IMR-90 (cell line): ENCODE measurements at regions not wholly inside any gene's neighbourhood (a gene's known extent, or its start where the extent isn't known, plus 50 kb on each side); places are given as distances from the start of the nearest gene placed in this dataset.
A peak's percentile ranks its signal among the peaks of the same experiment; 100 is the strongest.

Source experiments
- ATAC-seq: fragments of 200-7000 bp; cut with Tn5 transposase; 2 replicates; pipeline ENCODE4 v1.9.1; 2020; ENCODE audit warnings: low read depth, mild to moderate bottlenecking, moderate library complexity
- BruUV-seq: library from RNA; stranded (reverse); fragments of 400-500 nt; replicated peaks from 2 replicates; lab custom pipeline; 2021; lab: Mats Ljungman, UMichigan
- CTCF ChIA-PET: fragments of 300-600 bp; formaldehyde crosslinking; extraction: SDS; loops from one replicate; lab custom pipeline; 2021; ENCODE audit warnings: antibody characterized with exemption; lab: Yijun Ruan, JAX
- POLR2A ChIA-PET: fragments of 300-600 bp; sonication (Branson Sonifier 250); formaldehyde crosslinking; loops from one replicate; lab custom pipeline; 2022; ENCODE audit warnings: antibody characterized with exemption; ENCODE audit not compliant: unreplicated experiment; lab: Charles Lee
- DNase-seq: peaks from one replicate; pipeline ENCODE4 v3.0.0; 2013
- H2AFZ ChIP-seq: replicated peaks from 2 replicates; pipeline ENCODE3; 2013; ENCODE audit warnings: low read length, mild to moderate bottlenecking; ENCODE audit not compliant: poor library complexity
- H2AK5ac ChIP-seq: 2 replicates; pipeline ENCODE4 v1.6.1; 2013; ENCODE audit warnings: low read depth, low read length, inconsistent platforms
- H2AK9ac ChIP-seq: replicated peaks from 2 replicates; pipeline ENCODE3; 2013; ENCODE audit warnings: mild to moderate bottlenecking, low read depth, low read length, moderate library complexity; ENCODE audit not compliant: poor library complexity
- H2BK120ac ChIP-seq: 2 replicates; pipeline ENCODE4 v1.6.1; 2013; ENCODE audit warnings: low read depth, low read length, inconsistent platforms
- H2BK15ac ChIP-seq: 3 replicates; pipeline ENCODE4 v1.6.1; 2013; ENCODE audit warnings: low read depth, low read length, inconsistent platforms
- H2BK20ac ChIP-seq: 2 replicates; pipeline ENCODE4 v1.6.1; 2013; ENCODE audit warnings: low read depth, mild to moderate bottlenecking, inconsistent platforms, low read length, moderate library complexity
- H2BK5ac ChIP-seq: 2 replicates; pipeline ENCODE4 v1.6.1; 2013; ENCODE audit warnings: mild to moderate bottlenecking, low read depth, low read length, inconsistent platforms; ENCODE audit not compliant: poor library complexity, severe bottlenecking
- H3K14ac ChIP-seq: replicated peaks from 2 replicates; pipeline ENCODE4 v1.6.1; 2013; ENCODE audit warnings: low read depth, low read length, inconsistent platforms
- H3K18ac ChIP-seq: 2 replicates; pipeline ENCODE4 v1.6.1; 2013; ENCODE audit warnings: low read depth, low read length, control low read depth
- H3K23ac ChIP-seq: 2 replicates; pipeline ENCODE4 v1.6.1; 2013; ENCODE audit warnings: low read depth, low read length, inconsistent platforms
- H3K27ac ChIP-seq: 2 replicates; pipeline ENCODE4 v1.5.1; 2013; ENCODE audit warnings: mild to moderate bottlenecking, control low read depth, low read length; ENCODE audit not compliant: insufficient read depth
- H3K27me3 ChIP-seq: 2 replicates; pipeline ENCODE4 v1.6.1; 2013; ENCODE audit warnings: low read length; ENCODE audit not compliant: control insufficient read depth, insufficient read depth
- H3K36me3 ChIP-seq: 2 replicates; pipeline ENCODE4 v1.6.1; 2013; ENCODE audit warnings: low read length, mixed read lengths; ENCODE audit not compliant: control insufficient read depth, insufficient read depth
- H3K4ac ChIP-seq: 2 replicates; pipeline ENCODE4 v1.6.1; 2013; ENCODE audit warnings: low read depth, low read length, inconsistent platforms
- H3K4me1 ChIP-seq: 2 replicates; pipeline ENCODE4 v1.6.1; 2013; ENCODE audit warnings: low read length, mixed read lengths; ENCODE audit not compliant: control insufficient read depth, insufficient read depth
- H3K4me2 ChIP-seq: 2 replicates; pipeline ENCODE4 v1.6.1; 2013; ENCODE audit warnings: low read depth, mild to moderate bottlenecking, control low read depth, low read length, moderate library complexity
- H3K4me3 ChIP-seq: 2 replicates; pipeline ENCODE4 v1.5.1; 2013; ENCODE audit warnings: low read depth, mild to moderate bottlenecking, control low read depth, low read length, moderate library complexity; ENCODE audit not compliant: insufficient read depth
- H3K56ac ChIP-seq: 2 replicates; pipeline ENCODE4 v1.6.1; 2013; ENCODE audit warnings: low read length, inconsistent platforms; ENCODE audit not compliant: insufficient read depth; ENCODE audit errors: extremely low read depth
- H3K79me1 ChIP-seq, 2 experiments: 2 replicates each; pipeline ENCODE4 v1.6.1; 2013; ENCODE audit warnings: low read length in 2 of 2, inconsistent platforms in 1 of 2, low read depth in 1 of 2
- H3K9ac ChIP-seq: 2 replicates; pipeline ENCODE4 v1.6.1; 2013; ENCODE audit warnings: low read depth, low read length, control low read depth
- H3K9me1 ChIP-seq: 2 replicates; pipeline ENCODE4 v1.6.1; 2013; ENCODE audit warnings: low read length, inconsistent platforms; ENCODE audit not compliant: insufficient read depth
- H3K9me3 ChIP-seq: 2 replicates; pipeline ENCODE4 v1.6.1; 2013; ENCODE audit warnings: low read length; ENCODE audit not compliant: control insufficient read depth, insufficient read depth
- H4K20me1 ChIP-seq: 2 replicates; pipeline ENCODE4 v1.6.1; 2013; ENCODE audit warnings: low read length, inconsistent platforms; ENCODE audit not compliant: insufficient read depth
- H4K5ac ChIP-seq: 2 replicates; pipeline ENCODE4 v1.6.1; 2013; ENCODE audit warnings: mild to moderate bottlenecking, low read depth, low read length, control low read depth
- H4K8ac ChIP-seq, 2 experiments: 2 replicates each; pipeline ENCODE4 v1.6.1; 2013; ENCODE audit warnings: low read depth in 2 of 2, low read length in 2 of 2, control low read depth in 1 of 2, inconsistent platforms in 1 of 2
- H4K91ac ChIP-seq: 2 replicates; pipeline ENCODE4 v1.6.1; 2013; ENCODE audit warnings: low read depth, low read length, inconsistent platforms; ENCODE audit not compliant: insufficient read depth
- BHLHE40 ChIP-seq: fragments of 150-350 bp; IDR thresholded peaks from 2 replicates; pipeline ENCODE4 v1.6.1; 2016; ENCODE audit warnings: mild to moderate bottlenecking, low read depth, low read length
- CEBPB ChIP-seq: IDR thresholded peaks from 2 replicates; pipeline ENCODE4 v1.6.1; 2012; ENCODE audit warnings: low read depth, low read length, improper control_type of control experiment
- CHD1 ChIP-seq: IDR thresholded peaks from 2 replicates; pipeline ENCODE4 v1.6.1; 2012; ENCODE audit warnings: low read depth, low read length, improper control_type of control experiment
- FOS ChIP-seq: fragments of 150-350 bp; IDR thresholded peaks from 2 replicates; pipeline ENCODE4 v1.6.1; 2016; ENCODE audit warnings: low read depth, low read length
- MAFK ChIP-seq: IDR thresholded peaks from 2 replicates; pipeline ENCODE4 v1.6.1; 2012; ENCODE audit warnings: low read depth, low read length, improper control_type of control experiment
- MAZ ChIP-seq: IDR thresholded peaks from 2 replicates; pipeline ENCODE4 v1.6.1; 2012; ENCODE audit warnings: low read depth, mild to moderate bottlenecking, low read length, improper control_type of control experiment, moderate library complexity, borderline replicate concordance
- MXI1 ChIP-seq: IDR thresholded peaks from 2 replicates; pipeline ENCODE4 v1.6.1; 2012; ENCODE audit warnings: low read depth, mild to moderate bottlenecking, low read length, moderate library complexity, borderline replicate concordance
- NFE2L2 ChIP-seq: fragments of 150-350 bp; IDR thresholded peaks from 2 replicates; pipeline ENCODE4 v1.6.1; 2016; ENCODE audit warnings: low read depth, mild to moderate bottlenecking, low read length
- POLR2A ChIP-seq: IDR thresholded peaks from 2 replicates; pipeline ENCODE4 v1.6.1; 2012; ENCODE audit warnings: mild to moderate bottlenecking, low read depth, low read length
- RAD21 ChIP-seq: IDR thresholded peaks from 2 replicates; pipeline ENCODE4 v1.6.1; 2012; ENCODE audit warnings: low read length, improper control_type of control experiment
- RCOR1 ChIP-seq: IDR thresholded peaks from 2 replicates; pipeline ENCODE4 v1.6.1; 2012; ENCODE audit warnings: mild to moderate bottlenecking, low read length, improper control_type of control experiment; ENCODE audit not compliant: insufficient replicate concordance
- RFX5 ChIP-seq: IDR thresholded peaks from 2 replicates; pipeline ENCODE4 v1.8.0; 2012; ENCODE audit warnings: low read depth, mild to moderate bottlenecking, low read length, moderate library complexity
- SMC3 ChIP-seq: fragments of 150-350 bp; IDR thresholded peaks from 2 replicates; pipeline ENCODE4 v1.6.1; 2016; ENCODE audit warnings: low read depth, mild to moderate bottlenecking, antibody characterized with exemption, low read length, moderate library complexity
- WGBS, 2 experiments: methylation state at CpG; one replicate each; pipeline versions ENCODE4 v1.1.5 to v1.1.7; 2013; ENCODE audit warnings: missing lambda C conversion rate in 2 of 2; ENCODE audit not compliant: insufficient read length in 1 of 2; ENCODE audit errors: extremely low coverage in 2 of 2; 5-methylcytosine and 5-hydroxymethylcytosine counted together
- dilution Hi-C: fragments of 300-500 bp; cut with HindIII; formaldehyde crosslinking; loops from one replicate; pipeline ENCODE4 v1.14.3; 2018; ENCODE audit warnings: low sequenced_read_pairs; ENCODE audit not compliant: unreplicated experiment
- in situ Hi-C: fragments of 300-500 bp; cut with MboI; formaldehyde crosslinking; loops from 3 replicates; pipeline ENCODE4 v1.14.3; 2019; ENCODE audit warnings: low sequenced_read_pairs, inconsistent platforms, mixed read lengths
- intact Hi-C: fragments of 100-400 bp; cut with micrococcal nuclease; formaldehyde crosslinking; loops from 2 replicates; pipeline ENCODE4 v1.10.0; 2022
- TF ChIP-seq, protein P1 (sequence below): fragments of 150-350 bp; IDR thresholded peaks from 2 replicates; pipeline ENCODE4 v1.6.1; 2017; ENCODE audit warnings: mild to moderate bottlenecking, antibody characterized with exemption, low read length, low read depth
- TF ChIP-seq, protein P2 (sequence below): fragments of 150-350 bp; IDR thresholded peaks from 2 replicates; pipeline ENCODE4 v1.6.1; 2016; ENCODE audit warnings: low read depth, mild to moderate bottlenecking, low read length, moderate library complexity, borderline replicate concordance
- TF ChIP-seq, protein P3 (sequence below): conservative IDR thresholded peaks from 2 replicates; pipeline ENCODE4 v1.5.1; 2012; ENCODE audit warnings: mild to moderate bottlenecking, low read depth, low read length, improper control_type of control experiment

DNA sequence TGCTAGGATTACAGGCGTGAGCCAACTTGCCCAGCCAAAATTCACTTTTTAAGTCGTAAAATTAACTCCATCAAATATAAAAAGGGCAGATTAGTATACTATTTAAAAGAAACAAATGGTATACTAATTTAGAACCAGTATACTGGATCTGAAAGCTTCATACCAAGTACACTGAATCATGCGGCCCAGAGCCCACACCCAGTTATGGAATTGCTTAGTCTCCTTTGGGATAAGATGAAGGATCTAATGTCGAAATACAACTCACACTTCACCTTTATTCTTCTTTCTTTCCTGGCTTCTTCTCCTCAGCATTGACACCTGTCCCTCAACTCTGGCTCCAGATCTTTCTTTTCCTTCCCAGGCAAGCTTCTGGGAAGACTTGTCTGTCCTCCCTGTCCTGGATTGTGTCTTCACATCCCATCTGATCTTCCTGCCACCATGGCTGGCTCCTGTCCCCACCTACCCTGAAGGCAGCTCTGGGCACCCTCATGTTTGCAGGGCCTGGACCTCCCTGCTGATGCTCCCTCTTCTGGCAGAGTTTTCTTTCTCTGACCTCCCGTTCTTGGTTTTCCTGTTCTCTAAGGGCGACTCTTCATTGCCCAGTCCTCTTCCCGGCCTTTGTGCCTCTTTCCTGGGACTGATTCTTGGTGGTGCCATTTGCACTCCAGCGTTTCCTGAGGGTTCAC, 57.8 kb upstream of the CTBP2 start:
- intact Hi-C loops: no loop called here
- H3K9me1 ChIP-seq: 0 out of 2 replicates have a peak, but pooled peaks cover 3% of the 10 kb centered on the region
- no peaks in the 10 kb centered on the region for H3K36me3 ChIP-seq
- H3K4ac ChIP-seq: no peak overlapping the region
- no peak overlapping the region for H3K18ac ChIP-seq
- no peak overlapping the region for H3K14ac ChIP-seq
- no peak overlapping the region for H4K8ac ChIP-seq
- ChIA-PET CTCF (interaction anchor here (0.6 kb wide), 2 partner anchors 32 to 70 kb away, joined by 3 to 4 read pairs; no protein-coding TSS in a partner anchor), POLR2A (no interaction called here)
- peak; percentile 64; the same call in 1 of the 2 replicates for ATAC-seq
- H4K5ac ChIP-seq: no peak overlapping the region
- H3K4me1 ChIP-seq: no peaks in the 10 kb centered on the region
- no peak overlapping the region for H3K4me3 ChIP-seq
- H3K23ac ChIP-seq: no peak overlapping the region
- peak overlapping the region; percentile 65 for H2AK9ac ChIP-seq
- no peak overlapping the region for H3K56ac ChIP-seq
- in situ Hi-C loops: no loop called here
- no peaks in the 10 kb centered on the region for H3K9me3 ChIP-seq
- H3K27ac ChIP-seq: no peak overlapping the region
- H3K9ac ChIP-seq: no peak overlapping the region
- H4K20me1 ChIP-seq: no peaks in the 10 kb centered on the region
- peaks cover 14% of the 10 kb centered on the region; the same call in 1 of the 2 replicates for H3K27me3 ChIP-seq
- peak; percentile 31 for DNase-seq
- WGBS, 2 experiments: 69% methylated on average over 2 of the region's 8 CpGs; no CpG with 5 or more reads in 1 of the 2 experiments
- no peak overlapping the region for H2BK15ac ChIP-seq
- no TSS peak for BruUV-seq
- H2AK5ac ChIP-seq: no peak overlapping the region
- peak overlapping the region; percentile 71 for H2BK120ac ChIP-seq
- no peaks in the 10 kb centered on the region for H3K79me1 ChIP-seq
- TF ChIP-seq, protein P1, sequence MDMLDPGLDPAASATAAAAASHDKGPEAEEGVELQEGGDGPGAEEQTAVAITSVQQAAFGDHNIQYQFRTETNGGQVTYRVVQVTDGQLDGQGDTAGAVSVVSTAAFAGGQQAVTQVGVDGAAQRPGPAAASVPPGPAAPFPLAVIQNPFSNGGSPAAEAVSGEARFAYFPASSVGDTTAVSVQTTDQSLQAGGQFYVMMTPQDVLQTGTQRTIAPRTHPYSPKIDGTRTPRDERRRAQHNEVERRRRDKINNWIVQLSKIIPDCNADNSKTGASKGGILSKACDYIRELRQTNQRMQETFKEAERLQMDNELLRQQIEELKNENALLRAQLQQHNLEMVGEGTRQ: no peak
- TF ChIP-seq NFE2L2: no peak
- no peak for TF ChIP-seq SMC3
- TF ChIP-seq, protein P2, sequence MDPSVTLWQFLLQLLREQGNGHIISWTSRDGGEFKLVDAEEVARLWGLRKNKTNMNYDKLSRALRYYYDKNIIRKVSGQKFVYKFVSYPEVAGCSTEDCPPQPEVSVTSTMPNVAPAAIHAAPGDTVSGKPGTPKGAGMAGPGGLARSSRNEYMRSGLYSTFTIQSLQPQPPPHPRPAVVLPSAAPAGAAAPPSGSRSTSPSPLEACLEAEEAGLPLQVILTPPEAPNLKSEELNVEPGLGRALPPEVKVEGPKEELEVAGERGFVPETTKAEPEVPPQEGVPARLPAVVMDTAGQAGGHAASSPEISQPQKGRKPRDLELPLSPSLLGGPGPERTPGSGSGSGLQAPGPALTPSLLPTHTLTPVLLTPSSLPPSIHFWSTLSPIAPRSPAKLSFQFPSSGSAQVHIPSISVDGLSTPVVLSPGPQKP: no peak
- TF ChIP-seq MAFK: no peak
- TF ChIP-seq RAD21: no peak
- no peak for TF ChIP-seq BHLHE40
- no peak for TF ChIP-seq RCOR1
- no peak for TF ChIP-seq POLR2A
- no peak for TF ChIP-seq CEBPB
- no peak for TF ChIP-seq CHD1
- TF ChIP-seq, protein P3, sequence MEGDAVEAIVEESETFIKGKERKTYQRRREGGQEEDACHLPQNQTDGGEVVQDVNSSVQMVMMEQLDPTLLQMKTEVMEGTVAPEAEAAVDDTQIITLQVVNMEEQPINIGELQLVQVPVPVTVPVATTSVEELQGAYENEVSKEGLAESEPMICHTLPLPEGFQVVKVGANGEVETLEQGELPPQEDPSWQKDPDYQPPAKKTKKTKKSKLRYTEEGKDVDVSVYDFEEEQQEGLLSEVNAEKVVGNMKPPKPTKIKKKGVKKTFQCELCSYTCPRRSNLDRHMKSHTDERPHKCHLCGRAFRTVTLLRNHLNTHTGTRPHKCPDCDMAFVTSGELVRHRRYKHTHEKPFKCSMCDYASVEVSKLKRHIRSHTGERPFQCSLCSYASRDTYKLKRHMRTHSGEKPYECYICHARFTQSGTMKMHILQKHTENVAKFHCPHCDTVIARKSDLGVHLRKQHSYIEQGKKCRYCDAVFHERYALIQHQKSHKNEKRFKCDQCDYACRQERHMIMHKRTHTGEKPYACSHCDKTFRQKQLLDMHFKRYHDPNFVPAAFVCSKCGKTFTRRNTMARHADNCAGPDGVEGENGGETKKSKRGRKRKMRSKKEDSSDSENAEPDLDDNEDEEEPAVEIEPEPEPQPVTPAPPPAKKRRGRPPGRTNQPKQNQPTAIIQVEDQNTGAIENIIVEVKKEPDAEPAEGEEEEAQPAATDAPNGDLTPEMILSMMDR: no peak
- no peak for TF ChIP-seq MAZ
- no peak for TF ChIP-seq RFX5
- no peak for TF ChIP-seq MXI1
- no peak for TF ChIP-seq FOS
- peak overlapping the region; percentile 68 for H2AFZ ChIP-seq
- dilution Hi-C loops: no loop called here
- no peak overlapping the region for H2BK5ac ChIP-seq
- no peak overlapping the region for H3K4me2 ChIP-seq
- H4K91ac ChIP-seq: no peak overlapping the region
- peak overlapping the region; percentile 32; the same call in 1 of the 2 replicates for H2BK20ac ChIP-seq
